ENCODE measurements at regions not wholly inside any gene's neighbourhood (a gene's known extent, or its start where the extent isn't known, plus 50 kb on each side); places are given as distances from the start of the nearest gene placed in this dataset.

- TF ChIP-seq, protein P1, sequence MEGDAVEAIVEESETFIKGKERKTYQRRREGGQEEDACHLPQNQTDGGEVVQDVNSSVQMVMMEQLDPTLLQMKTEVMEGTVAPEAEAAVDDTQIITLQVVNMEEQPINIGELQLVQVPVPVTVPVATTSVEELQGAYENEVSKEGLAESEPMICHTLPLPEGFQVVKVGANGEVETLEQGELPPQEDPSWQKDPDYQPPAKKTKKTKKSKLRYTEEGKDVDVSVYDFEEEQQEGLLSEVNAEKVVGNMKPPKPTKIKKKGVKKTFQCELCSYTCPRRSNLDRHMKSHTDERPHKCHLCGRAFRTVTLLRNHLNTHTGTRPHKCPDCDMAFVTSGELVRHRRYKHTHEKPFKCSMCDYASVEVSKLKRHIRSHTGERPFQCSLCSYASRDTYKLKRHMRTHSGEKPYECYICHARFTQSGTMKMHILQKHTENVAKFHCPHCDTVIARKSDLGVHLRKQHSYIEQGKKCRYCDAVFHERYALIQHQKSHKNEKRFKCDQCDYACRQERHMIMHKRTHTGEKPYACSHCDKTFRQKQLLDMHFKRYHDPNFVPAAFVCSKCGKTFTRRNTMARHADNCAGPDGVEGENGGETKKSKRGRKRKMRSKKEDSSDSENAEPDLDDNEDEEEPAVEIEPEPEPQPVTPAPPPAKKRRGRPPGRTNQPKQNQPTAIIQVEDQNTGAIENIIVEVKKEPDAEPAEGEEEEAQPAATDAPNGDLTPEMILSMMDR (IDR thresholded peaks at IDR 0.05 in 8 of 11, conservative IDR thresholded peaks at IDR 0.05 in 3 of 11) = no peak
- TF ChIP-seq POLR2A (IDR thresholded peaks at IDR 0.05) = no peak
Observed at GRCh38 chr12:126903027-126903876, 1363.7 kb upstream of the TMEM132C start.
